ENCODE measurements at regions not wholly inside any gene's neighbourhood (a gene's known extent, or its start where the extent isn't known, plus 50 kb on each side); places are given as distances from the start of the nearest gene placed in this dataset.

GRCh38 chr13:63414247-63414646 lies 1998.6 kb upstream of the PCDH20 start:
- TF ChIP-seq POLR2A (IDR thresholded peaks at IDR 0.05; ENCODE audit: low read length) (no peak), GATA1 (IDR thresholded peaks at IDR 0.05; ENCODE audit: low read depth, low read length) (no peak)
